CD14-positive monocyte (primary cell): ENCODE measurements at regions not wholly inside any gene's neighbourhood (a gene's known extent, or its start where the extent isn't known, plus 50 kb on each side); places are given as distances from the start of the nearest gene placed in this dataset.
A peak's percentile ranks its signal among the peaks of the same experiment; 100 is the strongest.

Source experiments
- DNase-seq, 3 donors: peaks; one replicate each; pipeline ENCODE4 v3.0.0-alpha.2; 2011 to 2022
- H2AFZ ChIP-seq: 2 replicates; pipeline ENCODE4 v1.6.0; 2012; ENCODE audit warnings: mild to moderate bottlenecking, low read depth, low read length, inconsistent platforms; ENCODE audit not compliant: insufficient read depth, poor library complexity, severe bottlenecking
- H3K27ac ChIP-seq, 2 donors: 1 replicate in 1 of 2; 2 replicates in 1 of 2; pipeline ENCODE4 v1.5.1; 2012 to 2013; ENCODE audit warnings: low read length in 2 of 2, control low read depth in 1 of 2, inconsistent platforms in 1 of 2, low read depth in 1 of 2, mild to moderate bottlenecking in 1 of 2
- H3K27me3 ChIP-seq, 2 donors: one replicate each; pipeline versions ENCODE4 v1.6.0 to v1.6.1; 2011 to 2013; ENCODE audit warnings: low read length in 2 of 2; ENCODE audit not compliant: control insufficient read depth in 2 of 2, insufficient read depth in 2 of 2
- H3K36me3 ChIP-seq, 2 donors: replicated peaks in 1 of 2; 1 replicate in 1 of 2; 2 replicates in 1 of 2; pipeline versions ENCODE4 v1.5.1 to v1.6.1; 2012 to 2013; ENCODE audit warnings: low read length in 2 of 2, control low read depth in 1 of 2, inconsistent platforms in 1 of 2, mild to moderate bottlenecking in 1 of 2; ENCODE audit not compliant: insufficient read depth in 2 of 2, control insufficient read depth in 1 of 2
- H3K4me1 ChIP-seq, 2 donors: 1 replicate in 1 of 2; 2 replicates in 1 of 2; pipeline versions ENCODE4 v1.5.1 to v1.6.1; 2012 to 2013; ENCODE audit warnings: low read length in 2 of 2, control low read depth in 1 of 2, inconsistent platforms in 1 of 2, mild to moderate bottlenecking in 1 of 2, moderate library complexity in 1 of 2; ENCODE audit not compliant: insufficient read depth in 2 of 2, control insufficient read depth in 1 of 2
- H3K4me2 ChIP-seq: replicated peaks from 2 replicates; pipeline ENCODE3; 2012; ENCODE audit warnings: low read length, moderate library complexity, mild to moderate bottlenecking; ENCODE audit not compliant: poor library complexity, severe bottlenecking; ENCODE audit errors: extremely low read depth
- H3K4me3 ChIP-seq, 3 experiments: fragments of 200-600 bp in 1 of 3; sonication (generic) in 1 of 3; replicated peaks in 1 of 3; 1 replicate in 2 of 3; 2 replicates in 1 of 3; pipeline ENCODE4 v1.5.1; 2011 to 2013; ENCODE audit warnings: low read length in 3 of 3, mild to moderate bottlenecking in 3 of 3, control low read depth in 2 of 3, low read depth in 2 of 3, inconsistent platforms in 1 of 3, moderate library complexity in 1 of 3
- H3K79me2 ChIP-seq: 2 replicates; pipeline ENCODE4 v1.6.0; 2012; ENCODE audit warnings: mild to moderate bottlenecking, control low read depth, inconsistent platforms, low read length, moderate library complexity; ENCODE audit not compliant: insufficient read depth
- H3K9ac ChIP-seq: 2 replicates; pipeline ENCODE4 v1.6.0; 2017; ENCODE audit warnings: low read length, mild to moderate bottlenecking; ENCODE audit not compliant: insufficient read depth, poor library complexity, severe bottlenecking
- H3K9me3 ChIP-seq, 2 donors: replicated peaks in 1 of 2; 1 replicate in 1 of 2; 2 replicates in 1 of 2; pipeline versions ENCODE4 v1.5.1 to v1.6.1; 2012 to 2013; ENCODE audit warnings: low read length in 2 of 2, control low read depth in 1 of 2; ENCODE audit not compliant: control insufficient read depth in 1 of 2, insufficient read depth in 1 of 2
- H4K20me1 ChIP-seq: 2 replicates; pipeline ENCODE4 v1.6.0; 2012; ENCODE audit warnings: mild to moderate bottlenecking, low read length, control low read depth, moderate library complexity; ENCODE audit not compliant: insufficient read depth
- H3K27ac Mint-ChIP-seq, 7 donors: one replicate each; pipeline ENCODE4 v1.8.0; 2020; ENCODE audit warnings: mild to moderate bottlenecking in 7 of 7, mixed read lengths in 7 of 7, moderate library complexity in 6 of 7, inconsistent platforms in 2 of 7
- H3K27me3 Mint-ChIP-seq, 3 donors: one replicate each; pipeline ENCODE4 v1.8.0; 2021 to 2022; ENCODE audit warnings: low read depth in 3 of 3, mild to moderate bottlenecking in 3 of 3, mixed read lengths in 3 of 3, moderate library complexity in 3 of 3, inconsistent platforms in 1 of 3
- H3K36me3 Mint-ChIP-seq, 2 donors: one replicate each; pipeline ENCODE4 v1.8.0; 2020; ENCODE audit warnings: mixed read lengths in 2 of 2, inconsistent platforms in 1 of 2, mild to moderate bottlenecking in 1 of 2
- H3K4me1 Mint-ChIP-seq: one replicate; pipeline ENCODE4 v1.8.0; 2020; ENCODE audit warnings: mild to moderate bottlenecking, mixed read lengths
- H3K4me3 Mint-ChIP-seq, 2 donors: one replicate each; pipeline ENCODE4 v1.8.0; 2020; ENCODE audit warnings: mild to moderate bottlenecking in 2 of 2, mixed read lengths in 2 of 2, moderate library complexity in 1 of 2
- H3K9me3 Mint-ChIP-seq, 7 donors: one replicate each; pipeline ENCODE4 v1.8.0; 2020 to 2022; ENCODE audit warnings: mixed read lengths in 7 of 7, mild to moderate bottlenecking in 6 of 7, moderate library complexity in 6 of 7, inconsistent platforms in 2 of 7
- CTCF ChIP-seq: fragments of 200-600 bp; IDR thresholded peaks from one replicate; pipeline ENCODE4 v1.8.0; 2022; ENCODE audit warnings: antibody characterized with exemption, mild to moderate bottlenecking
- WGBS: methylation state at CpG from one replicate; pipeline ENCODE4 v1.1.5; 2013; ENCODE audit warnings: missing lambda C conversion rate; ENCODE audit not compliant: insufficient coverage; 5-methylcytosine and 5-hydroxymethylcytosine counted together
- intact Hi-C, 2 donors: fragments of 100-400 bp; cut with micrococcal nuclease; formaldehyde crosslinking; loops; one replicate each; pipeline versions ENCODE4 v1.15.0 to v1.15.1; 2023

DNA sequence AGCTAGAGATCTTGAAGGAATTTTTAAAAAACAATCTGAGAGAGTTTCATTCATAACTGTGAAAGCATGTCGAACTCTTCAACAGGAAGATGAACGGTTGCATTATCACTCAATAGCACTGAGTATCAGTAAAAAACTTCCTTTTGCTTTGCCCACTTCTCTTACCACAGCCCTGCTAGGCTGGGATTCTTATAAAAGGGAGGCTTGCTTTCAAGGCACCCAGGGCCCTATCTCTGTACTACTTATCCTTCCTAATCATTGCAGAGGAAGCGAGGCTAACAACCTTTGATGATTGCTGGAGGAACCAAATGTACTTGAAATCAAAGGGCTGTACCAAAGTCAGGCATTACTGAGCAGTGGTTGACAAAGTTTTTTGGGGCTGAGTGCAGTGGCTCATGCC lies 71.2 kb downstream of the SNRPE start:
- no peak overlapping the region for H3K4me2 ChIP-seq
- no peaks in the 10 kb centered on the region for H3K36me3 Mint-ChIP-seq
- DNase-seq = no peak

DNA sequence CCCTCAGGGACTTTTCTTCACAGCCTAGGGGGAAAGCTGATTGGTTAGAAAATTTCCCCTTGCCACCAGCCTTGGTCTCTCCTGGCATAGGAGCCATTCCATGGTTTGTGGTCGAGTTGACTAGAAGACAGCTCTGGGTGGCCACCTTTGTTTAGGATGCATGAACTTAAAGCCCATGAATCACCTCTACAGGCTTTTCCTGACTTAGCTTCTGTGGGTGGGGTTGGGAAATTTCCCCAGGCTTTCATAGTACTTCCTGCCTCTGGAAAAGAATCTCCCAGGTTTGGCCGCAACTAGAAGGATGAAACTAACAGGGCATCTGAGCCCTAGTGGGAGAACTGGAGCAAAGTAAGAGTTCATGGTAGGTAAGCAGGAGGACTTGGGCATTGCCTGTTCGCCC lies 72.6 kb downstream of the SNRPE start:
- Histone ChIP-seq H3K36me3 (no peaks in the 10 kb centered on the region), H3K27ac (no peak overlapping the region), H3K9ac (no peak overlapping the region), H3K4me3 (no peak overlapping the region), H3K27me3 (no peaks in the 10 kb centered on the region), H3K79me2 (no peaks in the 10 kb centered on the region), H3K9me3 (no peaks in the 10 kb centered on the region), H3K4me1 (peaks cover 8 to 27% of the 10 kb centered on the region in 2 donors), H3K4me2 (no peak overlapping the region), H4K20me1 (no peaks in the 10 kb centered on the region), H2AFZ (no peak overlapping the region)
- intact Hi-C loops = no loop called here
- no peak for DNase-seq
- peaks cover 0 to 4% (median 2%) of the 10 kb centered on the region in 3 donors for H3K27me3 Mint-ChIP-seq
- no peak overlapping the region for H3K4me3 Mint-ChIP-seq
- H3K27ac Mint-ChIP-seq = peak overlapping the region in 1 of 7 donors; percentile 57
- TF ChIP-seq CTCF = no peak
- WGBS = 82% methylated on average over 2 of the region's 3 CpGs
- H3K4me1 Mint-ChIP-seq = peaks cover 21% of the 10 kb centered on the region
- H3K36me3 Mint-ChIP-seq = no peaks in the 10 kb centered on the region
- H3K9me3 Mint-ChIP-seq = peaks cover 0 to 1% (median 0%) of the 10 kb centered on the region in 7 donors

More for the DNA sequence above, 71.2 kb downstream of the SNRPE start:
- peaks cover 0 to 2% (median 2%) of the 10 kb centered on the region in 3 donors for H3K27me3 Mint-ChIP-seq
- Histone ChIP-seq H3K9ac (no peak overlapping the region), H2AFZ (peak overlapping the region; percentile 51), H4K20me1 (no peaks in the 10 kb centered on the region), H3K4me1 (peaks cover 8 to 27% of the 10 kb centered on the region in 2 donors), H3K36me3 (no peaks in the 10 kb centered on the region), H3K4me3 (no peak overlapping the region), H3K27me3 (no peaks in the 10 kb centered on the region), H3K79me2 (no peaks in the 10 kb centered on the region), H3K9me3 (no peaks in the 10 kb centered on the region), H3K27ac (no peak overlapping the region)
- H3K4me1 Mint-ChIP-seq = peaks cover 21% of the 10 kb centered on the region
- no peak overlapping the region for H3K27ac Mint-ChIP-seq
- no CpG with 5 or more reads among the region's 3 CpGs for WGBS
- H3K4me3 Mint-ChIP-seq = no peak overlapping the region
- H3K9me3 Mint-ChIP-seq = peaks cover 0 to 1% (median 0%) of the 10 kb centered on the region in 7 donors
- no peak for TF ChIP-seq CTCF
- intact Hi-C loops = no loop called here
